SK-N-SH (cell line): ENCODE measurements at regions not wholly inside any gene's neighbourhood (a gene's known extent, or its start where the extent isn't known, plus 50 kb on each side); places are given as distances from the start of the nearest gene placed in this dataset.
"Not testable (repeated sequence)": the region's sequence is repeated elsewhere in the genome, so short reads cannot be mapped to it uniquely, and the experiment has no call there.

Experiments used
- CHD2 ChIP-seq: fragments of 150-350 bp; IDR thresholded peaks from 2 replicates; pipeline ENCODE4 v1.6.1; 2018; ENCODE audit warnings: low read length; ENCODE audit not compliant: partially characterized antibody
- EZH2phosphoT487 ChIP-seq: fragments of 200-600 bp; sonication (generic); IDR thresholded peaks from 2 replicates; pipeline ENCODE4 v1.6.1; 2017; ENCODE audit warnings: low read depth, mixed run types, mild to moderate bottlenecking, antibody characterized with exemption, moderate library complexity, borderline replicate concordance
- NRF1 ChIP-seq: IDR thresholded peaks from 2 replicates; pipeline ENCODE4 v1.6.1; 2012; ENCODE audit warnings: low read depth, mild to moderate bottlenecking, low read length
- POLR2AphosphoS5 ChIP-seq: IDR thresholded peaks from 2 replicates; pipeline ENCODE4 v1.6.1; 2012; ENCODE audit warnings: low read depth, low read length
- RFX5 ChIP-seq: IDR thresholded peaks from 2 replicates; pipeline ENCODE4 v1.6.1; 2012; ENCODE audit warnings: mild to moderate bottlenecking, improper control_type of control experiment, low read length
- YY1 ChIP-seq: IDR thresholded peaks from 2 replicates; pipeline ENCODE4 v1.4.0; 2012; ENCODE audit warnings: low read depth, mild to moderate bottlenecking
- TF ChIP-seq, protein P1 (sequence below): fragments of 200-600 bp; sonication (generic); IDR thresholded peaks from 2 replicates; pipeline ENCODE4 v1.6.1; 2017; ENCODE audit warnings: antibody characterized with exemption, mild to moderate bottlenecking, moderate library complexity
- TF ChIP-seq, protein P2 (sequence below): fragments of 150-350 bp; IDR thresholded peaks from 2 replicates; pipeline ENCODE4 v1.6.1; 2017; ENCODE audit warnings: antibody characterized with exemption, low read length, low read depth, borderline replicate concordance

DNA sequence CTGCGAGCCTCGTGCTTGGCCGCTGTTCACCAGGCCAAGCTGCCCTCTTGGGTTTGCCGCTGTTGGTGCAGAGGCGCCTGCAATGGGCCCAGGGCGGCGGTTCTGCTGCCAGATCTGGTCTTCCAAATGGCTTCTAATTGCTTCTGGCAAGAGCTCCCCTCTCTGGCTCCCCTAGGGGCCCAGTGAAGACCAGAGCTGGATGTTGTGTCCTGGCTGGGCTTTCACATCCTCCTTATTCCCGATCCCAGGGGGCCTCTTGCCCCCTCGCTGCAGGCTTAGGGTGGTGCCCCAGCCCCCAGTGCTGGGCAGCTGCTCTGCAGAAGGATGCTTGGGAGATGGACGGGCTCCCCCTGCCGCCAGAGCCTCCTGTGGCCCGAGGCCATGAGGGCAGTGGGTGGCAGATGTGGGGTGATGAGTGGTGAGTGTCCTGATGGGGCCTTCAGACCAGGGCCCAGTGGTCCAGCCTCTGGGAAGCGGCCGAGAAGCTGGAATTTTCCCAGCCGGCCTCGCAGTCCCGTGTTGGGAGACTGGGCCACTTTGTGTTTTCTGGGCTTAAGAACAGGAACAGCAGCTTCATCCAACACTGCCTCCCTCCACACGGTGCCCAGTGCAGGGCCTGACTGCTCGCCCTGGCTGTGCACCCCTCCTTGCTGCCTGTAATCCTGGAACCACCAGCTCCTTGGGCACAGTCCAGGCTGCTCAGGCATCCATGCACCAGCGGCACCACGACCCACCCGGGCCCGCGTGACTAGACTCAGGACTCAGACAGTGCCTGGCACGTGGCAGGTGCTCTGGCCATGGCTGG is 194.8 kb downstream of the LAT start:
- TF ChIP-seq POLR2AphosphoS5, YY1, RFX5, NRF1, CHD2, EZH2phosphoT487: not testable (repeated sequence)
- TF ChIP-seq, protein P1, sequence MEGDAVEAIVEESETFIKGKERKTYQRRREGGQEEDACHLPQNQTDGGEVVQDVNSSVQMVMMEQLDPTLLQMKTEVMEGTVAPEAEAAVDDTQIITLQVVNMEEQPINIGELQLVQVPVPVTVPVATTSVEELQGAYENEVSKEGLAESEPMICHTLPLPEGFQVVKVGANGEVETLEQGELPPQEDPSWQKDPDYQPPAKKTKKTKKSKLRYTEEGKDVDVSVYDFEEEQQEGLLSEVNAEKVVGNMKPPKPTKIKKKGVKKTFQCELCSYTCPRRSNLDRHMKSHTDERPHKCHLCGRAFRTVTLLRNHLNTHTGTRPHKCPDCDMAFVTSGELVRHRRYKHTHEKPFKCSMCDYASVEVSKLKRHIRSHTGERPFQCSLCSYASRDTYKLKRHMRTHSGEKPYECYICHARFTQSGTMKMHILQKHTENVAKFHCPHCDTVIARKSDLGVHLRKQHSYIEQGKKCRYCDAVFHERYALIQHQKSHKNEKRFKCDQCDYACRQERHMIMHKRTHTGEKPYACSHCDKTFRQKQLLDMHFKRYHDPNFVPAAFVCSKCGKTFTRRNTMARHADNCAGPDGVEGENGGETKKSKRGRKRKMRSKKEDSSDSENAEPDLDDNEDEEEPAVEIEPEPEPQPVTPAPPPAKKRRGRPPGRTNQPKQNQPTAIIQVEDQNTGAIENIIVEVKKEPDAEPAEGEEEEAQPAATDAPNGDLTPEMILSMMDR: not testable (repeated sequence)
- TF ChIP-seq, protein P2, sequence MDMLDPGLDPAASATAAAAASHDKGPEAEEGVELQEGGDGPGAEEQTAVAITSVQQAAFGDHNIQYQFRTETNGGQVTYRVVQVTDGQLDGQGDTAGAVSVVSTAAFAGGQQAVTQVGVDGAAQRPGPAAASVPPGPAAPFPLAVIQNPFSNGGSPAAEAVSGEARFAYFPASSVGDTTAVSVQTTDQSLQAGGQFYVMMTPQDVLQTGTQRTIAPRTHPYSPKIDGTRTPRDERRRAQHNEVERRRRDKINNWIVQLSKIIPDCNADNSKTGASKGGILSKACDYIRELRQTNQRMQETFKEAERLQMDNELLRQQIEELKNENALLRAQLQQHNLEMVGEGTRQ: not testable (repeated sequence)
